Uterus (tissue), 2 donors: ENCODE measurements at regions not wholly inside any gene's neighbourhood (a gene's known extent, or its start where the extent isn't known, plus 50 kb on each side); places are given as distances from the start of the nearest gene placed in this dataset.

ENCODE experiments used
- CTCF ChIP-seq, 4 experiments: fragments of 200-600 bp in 2 of 4; fragments of 450-650 bp in 2 of 4; sonication (generic) in 2 of 4; IDR thresholded peaks; one replicate each; pipeline ENCODE4 v1.5.1; 2016 to 2019; ENCODE audit warnings: antibody characterized with exemption in 4 of 4, mild to moderate bottlenecking in 2 of 4, moderate library complexity in 1 of 4
- POLR2A ChIP-seq, 2 donors: fragments of 450-650 bp; IDR thresholded peaks; one replicate each; pipeline ENCODE4 v1.6.1; 2016; ENCODE audit warnings: antibody characterized with exemption in 2 of 2, mild to moderate bottlenecking in 1 of 2, moderate library complexity in 1 of 2

GRCh38 chr12:75568393-75568792 is 57.0 kb upstream of the KRR1 start:
- no peak for TF ChIP-seq CTCF (IDR thresholded peaks at IDR 0.05)
- no peak for TF ChIP-seq POLR2A (IDR thresholded peaks at IDR 0.05)
